ENCODE measurements at regions not wholly inside any gene's neighbourhood (a gene's known extent, or its start where the extent isn't known, plus 50 kb on each side); places are given as distances from the start of the nearest gene placed in this dataset.

- H3K4me3 ChIP-seq (ENCODE audit: low read depth, low read length): no peak overlapping the region
- no peak for DNase-seq (ENCODE audit: low read depth)
- no peak for TF ChIP-seq CTCF (IDR thresholded peaks at IDR 0.05; ENCODE audit: insufficient read depth, low read depth, low read length, missing control alignments)
These were observed 1396.5 kb downstream of the OTOL1 start for GRCh38 chr3:162892921-162893793.

- no peak overlapping the region for H3K4me3 ChIP-seq (ENCODE audit: low read depth, low read length)
- no peak for DNase-seq (ENCODE audit: low read depth)
- no peak for TF ChIP-seq CTCF (IDR thresholded peaks at IDR 0.05; ENCODE audit: insufficient read depth, low read depth, low read length, missing control alignments)
These were observed 1400.7 kb downstream of the OTOL1 start for GRCh38 chr3:162897291-162897690.

- no peak for TF ChIP-seq CTCF (IDR thresholded peaks at IDR 0.05; ENCODE audit: insufficient read depth, low read depth, low read length, missing control alignments)
- H3K4me3 ChIP-seq (ENCODE audit: low read depth, low read length): no peak overlapping the region
- no peak for DNase-seq (ENCODE audit: low read depth)
These were observed 1435.9 kb downstream of the OTOL1 start for GRCh38 chr3:162932503-162932902.

- no peak for DNase-seq (ENCODE audit: low read depth)
- TF ChIP-seq CTCF (IDR thresholded peaks at IDR 0.05; ENCODE audit: insufficient read depth, low read depth, low read length, missing control alignments): no peak
- H3K4me3 ChIP-seq (ENCODE audit: low read depth, low read length): no peak overlapping the region
These were observed 1437.0 kb downstream of the OTOL1 start for GRCh38 chr3:162933656-162934055.

GRCh38 chr3:162936706-162937105 is 1440.1 kb downstream of the OTOL1 start:
- DNase-seq (ENCODE audit: low read depth): no peak
- no peak for TF ChIP-seq CTCF (IDR thresholded peaks at IDR 0.05; ENCODE audit: insufficient read depth, low read depth, low read length, missing control alignments)
- H3K4me3 ChIP-seq (ENCODE audit: low read depth, low read length): no peak overlapping the region

GRCh38 chr3:162938083-162938482 is 1441.5 kb downstream of the OTOL1 start:
- no peak for TF ChIP-seq CTCF (IDR thresholded peaks at IDR 0.05; ENCODE audit: insufficient read depth, low read depth, low read length, missing control alignments)
- no peak for DNase-seq (ENCODE audit: low read depth)

GRCh38 chr3:162945626-162946025 is 1449.0 kb downstream of the OTOL1 start:
- no peak for DNase-seq (ENCODE audit: low read depth)
- no peak for TF ChIP-seq CTCF (IDR thresholded peaks at IDR 0.05; ENCODE audit: insufficient read depth, low read depth, low read length, missing control alignments)
- H3K4me3 ChIP-seq (ENCODE audit: low read depth, low read length): no peak overlapping the region

More at GRCh38 chr3:162938083-162938482, 1441.5 kb downstream of the OTOL1 start:
- no peak overlapping the region for H3K4me3 ChIP-seq (ENCODE audit: low read depth, low read length)

All from GM12865 (cell line).